Ascending aorta (tissue), 2 donors: ENCODE measurements at regions not wholly inside any gene's neighbourhood (a gene's known extent, or its start where the extent isn't known, plus 50 kb on each side); places are given as distances from the start of the nearest gene placed in this dataset.
"Not testable (repeated sequence)": the region's sequence is repeated elsewhere in the genome, so short reads cannot be mapped to it uniquely, and the experiment has no call there.

Source experiments
- DNase-seq, 2 donors: peaks; one replicate each; pipeline ENCODE4 v3.0.0-alpha.2; 2019; ENCODE audit warnings: low spot score in 2 of 2
- H3K27ac ChIP-seq, 2 donors: fragments of 200-600 bp; sonication (generic); one replicate each; pipeline ENCODE4 v1.5.1; 2016 to 2017; ENCODE audit warnings: mild to moderate bottlenecking in 1 of 2
- H3K27me3 ChIP-seq: fragments of 200-600 bp; sonication (generic); one replicate; pipeline ENCODE4 v1.5.1; 2017
- H3K36me3 ChIP-seq, 2 donors: fragments of 200-600 bp; sonication (generic); one replicate each; pipeline ENCODE4 v1.5.1; 2016
- H3K4me1 ChIP-seq, 2 donors: fragments of 200-600 bp; sonication (generic); one replicate each; pipeline ENCODE4 v1.5.1; 2016 to 2017; ENCODE audit warnings: mild to moderate bottlenecking in 1 of 2
- H3K4me3 ChIP-seq, 2 donors: fragments of 200-600 bp; sonication (generic); one replicate each; pipeline ENCODE4 v1.5.1; 2016 to 2017; ENCODE audit warnings: mild to moderate bottlenecking in 1 of 2
- H3K9me3 ChIP-seq, 2 donors: fragments of 200-600 bp; sonication (generic); one replicate each; pipeline ENCODE4 v1.5.1; 2016
- CTCF ChIP-seq, 3 experiments: fragments of 200-600 bp in 2 of 3; fragments of 450-650 bp in 1 of 3; sonication (generic) in 2 of 3; IDR thresholded peaks; one replicate each; pipeline ENCODE4 v1.5.1; 2016 to 2019; ENCODE audit warnings: antibody characterized with exemption in 3 of 3, mild to moderate bottlenecking in 1 of 3, moderate library complexity in 1 of 3
- intact Hi-C: fragments of 100-400 bp; cut with DNase I; formaldehyde crosslinking; loops from one replicate; pipeline ENCODE4 v1.15.1; 2023

- Histone ChIP-seq H3K36me3 (no peaks in the 10 kb centered on the region), H3K9me3 (no peaks in the 10 kb centered on the region), H3K27me3 (no peaks in the 10 kb centered on the region), H3K4me1 (peaks cover 0 to 3% of the 10 kb centered on the region in 2 donors), H3K27ac (no peak overlapping the region), H3K4me3 (no peak overlapping the region)
- no peak for DNase-seq
- intact Hi-C loops, result no loop called here
- no peak for TF ChIP-seq CTCF (IDR thresholded peaks at IDR 0.05)
These were observed 236.2 kb upstream of the KRR1 start for GRCh38 chr12:75747572-75748021.

- DNase-seq, result no peak
- H3K9me3 ChIP-seq, result no peaks in the 10 kb centered on the region
- TF ChIP-seq CTCF (IDR thresholded peaks at IDR 0.05), result no peak
- no peak overlapping the region for H3K27ac ChIP-seq
- H3K36me3 ChIP-seq, result no peaks in the 10 kb centered on the region
- H3K4me1 ChIP-seq, result peaks cover 0 to 3% of the 10 kb centered on the region in 2 donors
- intact Hi-C loops, result no loop called here
- no peaks in the 10 kb centered on the region for H3K27me3 ChIP-seq
- no peak overlapping the region for H3K4me3 ChIP-seq
These were observed 235.2 kb upstream of the KRR1 start for GRCh38 chr12:75746621-75747020.

GRCh38 chr12:75744607-75745256, 233.3 kb upstream of the KRR1 start:
- intact Hi-C loops, result no loop called here
- no peak for TF ChIP-seq CTCF (IDR thresholded peaks at IDR 0.05)
- no peak for DNase-seq
- Histone ChIP-seq H3K36me3 (no peaks in the 10 kb centered on the region), H3K27ac (no peak overlapping the region), H3K4me3 (no peak overlapping the region), H3K4me1 (no peaks in the 10 kb centered on the region), H3K27me3 (no peaks in the 10 kb centered on the region), H3K9me3 (no peaks in the 10 kb centered on the region)

GRCh38 chr12:75742961-75743360, 231.6 kb upstream of the KRR1 start:
- Histone ChIP-seq H3K4me3 (no peak overlapping the region), H3K36me3 (no peaks in the 10 kb centered on the region), H3K27me3 (no peaks in the 10 kb centered on the region), H3K4me1 (no peaks in the 10 kb centered on the region), H3K27ac (no peak overlapping the region), H3K9me3 (no peaks in the 10 kb centered on the region)
- intact Hi-C loops, result no loop called here
- TF ChIP-seq CTCF (IDR thresholded peaks at IDR 0.05), result no peak
- DNase-seq, result no peak

GRCh38 chr12:75742048-75742447, 230.6 kb upstream of the KRR1 start:
- Histone ChIP-seq H3K4me1 (no peaks in the 10 kb centered on the region), H3K36me3 (no peaks in the 10 kb centered on the region), H3K4me3 (no peak overlapping the region), H3K27ac (no peak overlapping the region), H3K27me3 (no peaks in the 10 kb centered on the region), H3K9me3 (no peaks in the 10 kb centered on the region)
- no peak for DNase-seq
- no peak for TF ChIP-seq CTCF (IDR thresholded peaks at IDR 0.05)
- intact Hi-C loops, result no loop called here

GRCh38 chr12:75739912-75740311, 228.5 kb upstream of the KRR1 start:
- H3K27ac ChIP-seq, result no peak overlapping the region
- no peaks in the 10 kb centered on the region for H3K9me3 ChIP-seq
- no peak for DNase-seq
- no peak for TF ChIP-seq CTCF (IDR thresholded peaks at IDR 0.05)
- H3K36me3 ChIP-seq, result no peaks in the 10 kb centered on the region
- intact Hi-C loops, result no loop called here
- no peaks in the 10 kb centered on the region for H3K4me1 ChIP-seq
- H3K4me3 ChIP-seq, result no peak overlapping the region
- no peaks in the 10 kb centered on the region for H3K27me3 ChIP-seq

- H3K27ac ChIP-seq, intact Hi-C loops, H3K4me1 ChIP-seq, H3K4me3 ChIP-seq, DNase-seq, H3K9me3 ChIP-seq, H3K27me3 ChIP-seq, H3K36me3 ChIP-seq: not testable (repeated sequence)
These were observed 227.7 kb upstream of the KRR1 start for GRCh38 chr12:75739098-75739497.
